H9 (cell line): ENCODE measurements at regions not wholly inside any gene's neighbourhood (a gene's known extent, or its start where the extent isn't known, plus 50 kb on each side); places are given as distances from the start of the nearest gene placed in this dataset.
"Not testable (repeated sequence)": the region's sequence is repeated elsewhere in the genome, so short reads cannot be mapped to it uniquely, and the experiment has no call there.

Experiments used
- DNase-seq: peaks from one replicate; pipeline ENCODE4 v3.0.0-alpha.2; 2017
- H2AFZ ChIP-seq: one replicate; pipeline ENCODE4 v1.6.1; 2013; ENCODE audit warnings: mild to moderate bottlenecking, low read length, control low read depth, moderate library complexity
- H2AK5ac ChIP-seq: 2 replicates; pipeline ENCODE4 v1.6.1; 2013; ENCODE audit warnings: low read length, control low read depth, mixed read lengths; ENCODE audit not compliant: insufficient read length
- H2BK120ac ChIP-seq: one replicate; pipeline ENCODE4 v1.6.1; 2013; ENCODE audit warnings: low read depth, mild to moderate bottlenecking, low read length, control low read depth, inconsistent platforms; ENCODE audit not compliant: poor library complexity, severe bottlenecking
- H2BK12ac ChIP-seq: 2 replicates; pipeline ENCODE4 v1.6.1; 2013; ENCODE audit warnings: low read length, control low read depth, mixed read lengths, low read depth; ENCODE audit not compliant: insufficient read length
- H2BK15ac ChIP-seq: 2 replicates; pipeline ENCODE4 v1.6.1; 2013; ENCODE audit warnings: low read depth, low read length, control low read depth
- H2BK20ac ChIP-seq: one replicate; pipeline ENCODE4 v1.6.1; 2013; ENCODE audit warnings: low read depth, mild to moderate bottlenecking, low read length, control low read depth, inconsistent platforms; ENCODE audit not compliant: poor library complexity, severe bottlenecking
- H2BK5ac ChIP-seq: 2 replicates; pipeline ENCODE4 v1.6.1; 2013; ENCODE audit warnings: low read length, control low read depth, mixed read lengths; ENCODE audit not compliant: insufficient read length
- H3K14ac ChIP-seq: 2 replicates; pipeline ENCODE4 v1.6.1; 2013; ENCODE audit warnings: low read length, control low read depth; ENCODE audit not compliant: insufficient read depth
- H3K18ac ChIP-seq: 2 replicates; pipeline ENCODE4 v1.6.1; 2013; ENCODE audit warnings: low read depth, mild to moderate bottlenecking, mixed read lengths, low read length, control low read depth; ENCODE audit not compliant: insufficient read length
- H3K23ac ChIP-seq: 2 replicates; pipeline ENCODE4 v1.6.1; 2013; ENCODE audit warnings: low read length, control low read depth, mixed read lengths, low read depth; ENCODE audit not compliant: insufficient read length
- H3K23me2 ChIP-seq: 2 replicates; pipeline ENCODE4 v1.6.1; 2013; ENCODE audit warnings: low read depth, mild to moderate bottlenecking, mixed read lengths, low read length, control low read depth; ENCODE audit not compliant: insufficient read length, poor library complexity, severe bottlenecking
- H3K27ac ChIP-seq: 2 replicates; pipeline ENCODE4 v1.5.1; 2013; ENCODE audit warnings: low read length, control low read depth, mixed read lengths, low read depth; ENCODE audit not compliant: insufficient read length
- H3K27me3 ChIP-seq: 2 replicates; pipeline ENCODE4 v1.6.1; 2013; ENCODE audit warnings: low read length, control low read depth, inconsistent platforms; ENCODE audit not compliant: insufficient read depth
- H3K4ac ChIP-seq: 2 replicates; pipeline ENCODE4 v1.6.1; 2013; ENCODE audit warnings: low read depth, mild to moderate bottlenecking, control low read depth, inconsistent platforms, low read length, moderate library complexity
- H3K4me1 ChIP-seq: 2 replicates; pipeline ENCODE4 v1.6.1; 2013; ENCODE audit warnings: low read length, control low read depth, inconsistent platforms; ENCODE audit not compliant: insufficient read depth
- H3K4me2 ChIP-seq: 2 replicates; pipeline ENCODE4 v1.6.1; 2013; ENCODE audit warnings: low read length, control low read depth, mixed read lengths; ENCODE audit not compliant: insufficient read length, insufficient read depth
- H3K56ac ChIP-seq: 2 replicates; pipeline ENCODE4 v1.6.1; 2013; ENCODE audit warnings: low read depth, mild to moderate bottlenecking, mixed read lengths, low read length, control low read depth; ENCODE audit not compliant: insufficient read length
- H3K79me1 ChIP-seq: 2 replicates; pipeline ENCODE4 v1.6.1; 2013; ENCODE audit warnings: low read depth, mild to moderate bottlenecking, moderate library complexity, low read length, control low read depth, inconsistent platforms; ENCODE audit not compliant: insufficient read depth, poor library complexity, severe bottlenecking
- H3K79me2 ChIP-seq: 2 replicates; pipeline ENCODE4 v1.6.1; 2013; ENCODE audit warnings: low read length, control low read depth, inconsistent platforms; ENCODE audit not compliant: insufficient read depth
- H3K9ac ChIP-seq: 2 replicates; pipeline ENCODE4 v1.6.1; 2013; ENCODE audit warnings: low read length, control low read depth, mixed read lengths; ENCODE audit not compliant: insufficient read length; ENCODE audit errors: extremely low read depth
- H3K9me3 ChIP-seq: one replicate; pipeline ENCODE4 v1.6.1; 2013; ENCODE audit warnings: low read depth, low read length, inconsistent platforms; ENCODE audit not compliant: control insufficient read depth
- H3T11ph ChIP-seq: one replicate; pipeline ENCODE4 v1.6.1; 2013; ENCODE audit warnings: mild to moderate bottlenecking, low read length, control low read depth, inconsistent platforms
- H4K20me1 ChIP-seq: one replicate; pipeline ENCODE4 v1.6.1; 2013; ENCODE audit not compliant: control insufficient read depth, insufficient read length, insufficient read depth
- H4K5ac ChIP-seq: 2 replicates; pipeline ENCODE4 v1.6.1; 2013; ENCODE audit warnings: low read depth, mild to moderate bottlenecking, mixed read lengths, low read length, control low read depth; ENCODE audit not compliant: insufficient read length
- H4K8ac ChIP-seq: replicated peaks from 2 replicates; pipeline ENCODE4 v1.6.1; 2013; ENCODE audit warnings: low read length, control low read depth, mixed read lengths, low read depth; ENCODE audit not compliant: insufficient read length
- H4K91ac ChIP-seq: 2 replicates; pipeline ENCODE4 v1.6.1; 2013; ENCODE audit warnings: low read depth, mild to moderate bottlenecking, moderate library complexity, mixed read lengths, low read length, control low read depth; ENCODE audit not compliant: insufficient read length
- H3K27ac Mint-ChIP-seq, 3 experiments: 2 replicates in 2 of 3; 3 replicates in 1 of 3; pipeline ENCODE4 v1.8.0; 2020 to 2021; ENCODE audit warnings: mixed read lengths in 3 of 3, mild to moderate bottlenecking in 1 of 3, moderate library complexity in 1 of 3
- H3K27me3 Mint-ChIP-seq: 2 replicates; pipeline ENCODE4 v1.8.0; 2021; ENCODE audit warnings: low read depth, mild to moderate bottlenecking, moderate library complexity, mixed read lengths
- H3K36me3 Mint-ChIP-seq, 3 experiments: 2 replicates in 2 of 3; 3 replicates in 1 of 3; pipeline ENCODE4 v1.8.0; 2020 to 2021; ENCODE audit warnings: low read depth in 3 of 3, mixed read lengths in 3 of 3; ENCODE audit not compliant: insufficient read depth in 1 of 3
- H3K4me1 Mint-ChIP-seq, 2 experiments: 2 replicates each; pipeline ENCODE4 v1.8.0; 2020; ENCODE audit warnings: mixed read lengths in 2 of 2
- H3K4me3 Mint-ChIP-seq, 2 experiments: 2 replicates in 1 of 2; 3 replicates in 1 of 2; pipeline ENCODE4 v1.8.0; 2020 to 2021; ENCODE audit warnings: mild to moderate bottlenecking in 2 of 2, mixed read lengths in 2 of 2, moderate library complexity in 1 of 2
- H3K9me3 Mint-ChIP-seq, 2 experiments: 2 replicates in 1 of 2; 3 replicates in 1 of 2; pipeline ENCODE4 v1.8.0; 2020; ENCODE audit warnings: mild to moderate bottlenecking in 2 of 2, mixed read lengths in 2 of 2, moderate library complexity in 1 of 2
- WGBS: extraction: QIAGEN DNeasy Blood & Tissue Kit; methylation state at CpG from one replicate; pipeline ENCODE4 v1.1.7; 2013; ENCODE audit warnings: missing lambda C conversion rate, low lambda C conversion rate, mixed read lengths; ENCODE audit not compliant: insufficient read length; ENCODE audit errors: extremely low coverage; 5-methylcytosine and 5-hydroxymethylcytosine counted together

DNA sequence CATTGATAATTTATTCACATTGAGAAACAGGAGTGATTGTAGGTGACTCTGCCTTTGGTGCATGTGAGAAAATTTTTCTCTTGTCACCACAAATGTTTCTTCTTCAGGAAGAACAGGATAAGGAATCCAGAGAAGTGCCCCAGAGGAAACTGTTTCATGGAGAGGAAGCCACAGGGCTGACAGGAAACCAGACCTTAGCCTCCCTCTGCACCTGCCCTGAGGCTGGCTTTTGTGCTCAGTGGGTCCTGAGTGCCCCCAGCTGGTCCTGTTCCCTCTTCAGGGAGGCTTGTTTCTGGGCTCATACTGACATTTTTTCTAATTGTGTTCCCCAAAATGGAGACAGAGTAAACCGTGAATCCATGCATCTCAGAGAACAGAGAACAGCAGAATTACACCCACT lies 135.8 kb upstream of the POTEB2 start:
- H2BK20ac ChIP-seq, H3K27me3 ChIP-seq, H4K20me1 ChIP-seq, H3K27ac Mint-ChIP-seq, H2BK15ac ChIP-seq, H3K14ac ChIP-seq, H3K4me1 Mint-ChIP-seq, H3K4me3 Mint-ChIP-seq, H2BK5ac ChIP-seq, H3K4ac ChIP-seq, H3K23ac ChIP-seq, H3K9ac ChIP-seq, H2AFZ ChIP-seq, H3K27me3 Mint-ChIP-seq, H3K4me2 ChIP-seq, DNase-seq, H3K4me1 ChIP-seq, H3K36me3 Mint-ChIP-seq, H2BK12ac ChIP-seq, H4K8ac ChIP-seq, H3T11ph ChIP-seq, H3K9me3 ChIP-seq, H3K79me1 ChIP-seq, H4K91ac ChIP-seq, H2AK5ac ChIP-seq, H2BK120ac ChIP-seq, H3K23me2 ChIP-seq, H3K18ac ChIP-seq, H4K5ac ChIP-seq, H3K79me2 ChIP-seq, H3K56ac ChIP-seq, H3K27ac ChIP-seq: not testable (repeated sequence)
- WGBS, result no CpG with 5 or more reads among the region's 1 CpG
- H3K9me3 Mint-ChIP-seq, result peaks cover 11 to 18% of the 10 kb centered on the region in 2 experiments

DNA sequence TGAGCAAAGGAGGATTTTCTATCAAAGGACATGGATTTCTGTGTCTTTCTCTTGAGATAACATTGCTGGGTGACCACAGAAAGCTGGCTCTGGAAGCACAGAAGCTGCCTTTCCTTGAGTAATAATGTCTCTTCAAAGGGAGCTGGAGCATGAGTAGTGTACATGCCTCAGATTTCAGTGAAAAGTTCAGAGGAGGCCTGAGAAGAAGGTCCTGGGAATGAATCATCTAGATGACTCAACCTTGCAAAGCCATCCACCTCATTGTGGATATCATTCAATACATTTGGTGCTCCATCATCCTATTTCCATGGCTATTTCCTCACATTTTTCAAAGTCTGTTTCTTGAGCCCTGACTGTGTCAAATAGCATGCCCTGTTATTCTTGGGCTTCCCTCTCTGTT lies 125.6 kb upstream of the POTEB2 start:
- H2BK5ac ChIP-seq, H3K14ac ChIP-seq, H3K36me3 Mint-ChIP-seq, H4K91ac ChIP-seq, H3T11ph ChIP-seq, DNase-seq, H4K20me1 ChIP-seq, H3K79me2 ChIP-seq, H3K4me1 Mint-ChIP-seq, H2BK15ac ChIP-seq, H3K9me3 ChIP-seq, H3K23me2 ChIP-seq, H4K5ac ChIP-seq, H3K27me3 Mint-ChIP-seq, H2AK5ac ChIP-seq, H3K27ac ChIP-seq, H3K79me1 ChIP-seq, H3K27me3 ChIP-seq, H3K18ac ChIP-seq, H3K4me1 ChIP-seq, H3K23ac ChIP-seq, H2AFZ ChIP-seq, H3K27ac Mint-ChIP-seq, H2BK20ac ChIP-seq, H3K9ac ChIP-seq, H3K4me2 ChIP-seq, H3K56ac ChIP-seq, H4K8ac ChIP-seq, H3K4me3 Mint-ChIP-seq, H2BK12ac ChIP-seq, H2BK120ac ChIP-seq, H3K4ac ChIP-seq: not testable (repeated sequence)
- peaks cover 26 to 39% of the 10 kb centered on the region in 2 experiments for H3K9me3 Mint-ChIP-seq

GRCh38 chr15:20991253-20991652 lies 125.1 kb upstream of the POTEB2 start:
- H3K23me2 ChIP-seq, H3K4me2 ChIP-seq, H3K27me3 Mint-ChIP-seq, H2BK120ac ChIP-seq, H3K4ac ChIP-seq, H3K18ac ChIP-seq, H4K91ac ChIP-seq, H2BK12ac ChIP-seq, H2BK20ac ChIP-seq, H3K27ac Mint-ChIP-seq, H3K27ac ChIP-seq, H3K56ac ChIP-seq, H3K4me3 Mint-ChIP-seq, H2AK5ac ChIP-seq, H3K14ac ChIP-seq, H3K27me3 ChIP-seq, H3K36me3 Mint-ChIP-seq, H3K4me1 Mint-ChIP-seq, H3K4me1 ChIP-seq, H2BK5ac ChIP-seq, H3K79me2 ChIP-seq, H3K23ac ChIP-seq, H4K8ac ChIP-seq, DNase-seq, H3K79me1 ChIP-seq, H2AFZ ChIP-seq, H3T11ph ChIP-seq, H2BK15ac ChIP-seq, H4K5ac ChIP-seq, H4K20me1 ChIP-seq, H3K9me3 ChIP-seq, H3K9ac ChIP-seq: not testable (repeated sequence)
- WGBS, result no CpG with 5 or more reads among the region's 3 CpGs
- peaks cover 24 to 39% of the 10 kb centered on the region in 2 experiments for H3K9me3 Mint-ChIP-seq
